SU-DHL-6 (cell line): ENCODE measurements at regions not wholly inside any gene's neighbourhood (a gene's known extent, or its start where the extent isn't known, plus 50 kb on each side); places are given as distances from the start of the nearest gene placed in this dataset.

Experiments used
- EZH2phosphoT487 ChIP-seq: fragments of 200-600 bp; sonication (generic), shearing (Covaris generic); conservative IDR thresholded peaks from 2 replicates; pipeline ENCODE4 v1.6.1; 2018; ENCODE audit warnings: mild to moderate bottlenecking, antibody characterized with exemption, low read length, moderate library complexity, mixed read lengths
- TF ChIP-seq, protein P1 (sequence below): fragments of 200-600 bp; sonication (generic); IDR thresholded peaks from one replicate; pipeline ENCODE4 v1.5.1; 2017; ENCODE audit warnings: antibody characterized with exemption, mild to moderate bottlenecking, low read length, moderate library complexity; ENCODE audit not compliant: insufficient read depth, poor library complexity, severe bottlenecking

DNA sequence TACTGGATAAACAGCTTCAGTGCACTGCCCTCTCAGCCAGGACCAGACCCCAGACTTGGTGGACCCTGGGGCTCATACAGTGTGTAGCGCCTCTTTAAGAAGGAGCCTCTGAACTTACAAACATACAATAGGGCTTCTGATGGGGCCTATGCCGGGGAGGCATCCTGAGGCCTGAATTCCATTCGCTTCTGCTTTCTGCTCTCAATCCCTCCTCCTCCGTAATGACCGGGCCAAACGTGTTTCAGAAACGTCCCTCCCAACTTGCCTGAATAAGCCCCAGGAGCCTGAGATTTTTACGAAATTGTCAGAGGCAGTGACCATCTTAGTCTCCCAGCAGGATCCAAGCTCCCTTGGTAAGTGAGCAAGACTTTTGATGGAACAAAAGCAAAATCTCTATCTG is 128.1 kb upstream of the BOD1 start:
- TF ChIP-seq, protein P1, sequence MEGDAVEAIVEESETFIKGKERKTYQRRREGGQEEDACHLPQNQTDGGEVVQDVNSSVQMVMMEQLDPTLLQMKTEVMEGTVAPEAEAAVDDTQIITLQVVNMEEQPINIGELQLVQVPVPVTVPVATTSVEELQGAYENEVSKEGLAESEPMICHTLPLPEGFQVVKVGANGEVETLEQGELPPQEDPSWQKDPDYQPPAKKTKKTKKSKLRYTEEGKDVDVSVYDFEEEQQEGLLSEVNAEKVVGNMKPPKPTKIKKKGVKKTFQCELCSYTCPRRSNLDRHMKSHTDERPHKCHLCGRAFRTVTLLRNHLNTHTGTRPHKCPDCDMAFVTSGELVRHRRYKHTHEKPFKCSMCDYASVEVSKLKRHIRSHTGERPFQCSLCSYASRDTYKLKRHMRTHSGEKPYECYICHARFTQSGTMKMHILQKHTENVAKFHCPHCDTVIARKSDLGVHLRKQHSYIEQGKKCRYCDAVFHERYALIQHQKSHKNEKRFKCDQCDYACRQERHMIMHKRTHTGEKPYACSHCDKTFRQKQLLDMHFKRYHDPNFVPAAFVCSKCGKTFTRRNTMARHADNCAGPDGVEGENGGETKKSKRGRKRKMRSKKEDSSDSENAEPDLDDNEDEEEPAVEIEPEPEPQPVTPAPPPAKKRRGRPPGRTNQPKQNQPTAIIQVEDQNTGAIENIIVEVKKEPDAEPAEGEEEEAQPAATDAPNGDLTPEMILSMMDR: no peak
- TF ChIP-seq EZH2phosphoT487: no peak
